A549 (cell line): ENCODE measurements at regions not wholly inside any gene's neighbourhood (a gene's known extent, or its start where the extent isn't known, plus 50 kb on each side); places are given as distances from the start of the nearest gene placed in this dataset.

Experiments used
- ATAC-seq, 2 experiments: fragments of 200-7000 bp in 1 of 2; fragments of >200 bp in 1 of 2; cut with Nextera tagmentation in 1 of 2; cut with Tn5 transposase in 1 of 2; 3 replicates each; pipeline versions ENCODE4 v1.8.0 to v1.9.1; 2018 to 2020; ENCODE audit warnings: mild to moderate bottlenecking in 1 of 2, moderate library complexity in 1 of 2
- CTCF ChIA-PET: fragments of 300-600 bp; sonication (Branson Sonifier 250); formaldehyde crosslinking; extraction: SDS; loops from one replicate; lab custom pipeline; 2021; ENCODE audit warnings: antibody characterized with exemption, inconsistent platforms; lab: Yijun Ruan, JAX
- POLR2A ChIA-PET: fragments of 350-600 bp; formaldehyde crosslinking; extraction: SDS; loops from one replicate; lab custom pipeline; 2021; ENCODE audit warnings: antibody characterized with exemption, inconsistent platforms; lab: Yijun Ruan, JAX
- DNase-seq, 2 experiments: peaks; one replicate each; pipeline versions ENCODE4 v3.0.0 to v3.0.0-alpha.2; 2011 to 2016; ENCODE audit warnings: low read depth in 1 of 2, low spot score in 1 of 2
- FAIRE-seq: peaks from 2 replicates; lab custom pipeline; 2011; peaks lifted over from hg19 to GRCh38; lab: Jason Lieb, UNC
- H3K27ac ChIP-seq, 2 experiments: fragments of >200 bp; sonication (Bioruptor Twin); formaldehyde crosslinking; 3 replicates each; pipeline ENCODE4 v1.5.1; 2016 to 2017
- H3K4me1 ChIP-seq: fragments of >200 bp; sonication (Bioruptor Twin); formaldehyde crosslinking; 3 replicates; pipeline ENCODE4 v1.6.1; 2016
- H3K4me2 ChIP-seq: fragments of >200 bp; sonication (Bioruptor Twin); formaldehyde crosslinking; 3 replicates; pipeline ENCODE4 v1.6.1; 2016
- H3K4me3 ChIP-seq: fragments of >200 bp; sonication (Bioruptor Twin); formaldehyde crosslinking; 3 replicates; pipeline ENCODE4 v1.5.1; 2016
- H3K9me3 ChIP-seq: fragments of >200 bp; sonication (Bioruptor Twin); formaldehyde crosslinking; 3 replicates; pipeline ENCODE4 v1.6.1; 2016
- BHLHE40 ChIP-seq: IDR thresholded peaks from 2 replicates; pipeline ENCODE4 v1.6.1; 2012; ENCODE audit warnings: low read depth, low read length, inconsistent platforms
- CBX8 ChIP-seq: fragments of 200-600 bp; sonication (generic); IDR thresholded peaks from 2 replicates; pipeline ENCODE4 v1.6.1; 2016
- CHD4 ChIP-seq: fragments of 200-600 bp; sonication (generic); IDR thresholded peaks from 2 replicates; pipeline ENCODE4 v1.6.1; 2016; ENCODE audit warnings: antibody characterized with exemption, mild to moderate bottlenecking, borderline replicate concordance
- ESRRA ChIP-seq: fragments of 150-350 bp; IDR thresholded peaks from 2 replicates; pipeline ENCODE4 v1.6.1; 2014; ENCODE audit warnings: mild to moderate bottlenecking, low read length, borderline replicate concordance
- FOXS1 ChIP-seq: fragments of 250-450 bp; sonication (Bioruptor Pico); IDR thresholded peaks from 2 replicates; pipeline ENCODE4 v1.5.0; 2020; ENCODE audit warnings: mild to moderate bottlenecking, moderate library complexity
- HEYL ChIP-seq: fragments of 250-450 bp; sonication (Bioruptor Pico); IDR thresholded peaks from 2 replicates; pipeline ENCODE4 v1.8.0; 2021; ENCODE audit warnings: mild to moderate bottlenecking, moderate library complexity
- HOXA7 ChIP-seq: fragments of 250-450 bp; sonication (Bioruptor Pico); IDR thresholded peaks from 2 replicates; pipeline ENCODE4 v1.5.0; 2020; ENCODE audit warnings: mild to moderate bottlenecking, moderate library complexity
- JUN ChIP-seq, 2 experiments: fragments of >200 bp; sonication (Bioruptor Twin); formaldehyde crosslinking; IDR thresholded peaks; 2 replicates in 1 of 2; 3 replicates in 1 of 2; pipeline ENCODE4 v1.6.1; 2016 to 2017
- KDM5A ChIP-seq: fragments of 200-600 bp; sonication (generic); IDR thresholded peaks from 2 replicates; pipeline ENCODE4 v1.6.1; 2016; ENCODE audit warnings: antibody characterized with exemption, mild to moderate bottlenecking
- NPAS2 ChIP-seq: fragments of 250-450 bp; sonication (Bioruptor Pico); IDR thresholded peaks from 2 replicates; pipeline ENCODE4 v1.8.0; 2022; ENCODE audit warnings: mild to moderate bottlenecking, moderate library complexity, borderline replicate concordance
- NR3C1 ChIP-seq: fragments of >200 bp; sonication (Bioruptor Twin); formaldehyde crosslinking; IDR thresholded peaks from 3 replicates; pipeline ENCODE4 v1.6.1; 2017
- PHF8 ChIP-seq: fragments of 200-600 bp; sonication (generic); IDR thresholded peaks from 2 replicates; pipeline ENCODE4 v1.6.1; 2016; ENCODE audit warnings: low read depth, mild to moderate bottlenecking, antibody characterized with exemption, moderate library complexity, borderline replicate concordance
- POLR2AphosphoS2 ChIP-seq: conservative IDR thresholded peaks from 2 replicates; pipeline ENCODE4 v1.6.1; 2012; ENCODE audit warnings: low read length, improper control_type of control experiment, inconsistent platforms
- TFCP2L1 ChIP-seq: fragments of 250-450 bp; sonication (Bioruptor Pico); IDR thresholded peaks from 2 replicates; pipeline ENCODE4 v1.5.0; 2021; ENCODE audit warnings: mild to moderate bottlenecking
- ZFP36 ChIP-seq: fragments of 450-650 bp; IDR thresholded peaks from 2 replicates; pipeline ENCODE4 v1.6.1; 2014; ENCODE audit warnings: borderline replicate concordance; ENCODE audit not compliant: partially characterized antibody
- ZSCAN20 ChIP-seq: fragments of 250-450 bp; sonication (Bioruptor Pico); IDR thresholded peaks from 2 replicates; pipeline ENCODE4 v1.8.0; 2022; ENCODE audit warnings: mild to moderate bottlenecking, moderate library complexity
- WGBS: methylation state at CpG from one replicate; pipeline ENCODE4 v1.1.6; 2017; ENCODE audit errors: missing lambda C conversion rate; 5-methylcytosine and 5-hydroxymethylcytosine counted together
- TF ChIP-seq, protein P1 (sequence below): fragments of 200-600 bp; sonication (generic); IDR thresholded peaks from 2 replicates; pipeline ENCODE4 v1.6.1; 2016; ENCODE audit warnings: antibody characterized with exemption, mild to moderate bottlenecking, moderate library complexity
- TF ChIP-seq, protein P2 (sequence below): IDR thresholded peaks from 2 replicates; pipeline ENCODE4 v1.6.1; 2012; ENCODE audit warnings: low read depth, borderline replicate concordance
- TF ChIP-seq, protein P3 (sequence below): IDR thresholded peaks from 2 replicates; pipeline ENCODE4 v1.6.1; 2012
- TF ChIP-seq, protein P4 (sequence below): IDR thresholded peaks from 2 replicates; pipeline ENCODE4 v1.6.1; 2012
- TF ChIP-seq, protein P5 (sequence below): fragments of 450-650 bp; IDR thresholded peaks from 2 replicates; pipeline ENCODE4 v1.6.1; 2014; ENCODE audit warnings: antibody characterized with exemption

DNA sequence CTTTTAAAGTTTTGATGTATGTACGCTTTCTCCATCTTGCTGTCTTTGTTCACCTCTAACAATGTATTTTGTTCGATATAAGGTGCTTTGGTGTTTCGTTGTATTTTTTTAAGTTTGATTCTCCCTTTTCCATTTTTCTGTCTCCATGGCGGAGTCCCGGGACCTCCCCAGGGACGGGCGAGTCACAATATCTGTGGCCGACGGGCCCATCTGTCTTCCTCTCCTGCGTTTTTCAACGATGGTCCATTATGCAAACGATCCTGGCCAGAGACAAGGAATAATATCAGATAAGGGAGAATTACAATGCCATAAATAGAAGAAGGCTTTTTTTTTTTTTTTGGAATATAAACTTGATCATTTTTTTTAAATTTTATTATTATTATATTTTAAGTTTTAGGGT is 112.3 kb upstream of the SHOX start:
- 24% methylated on average over 12 of the region's 12 CpGs for WGBS
- Histone ChIP-seq H3K4me2 (no peak overlapping the region), H3K4me3 (no peak overlapping the region)
- TF ChIP-seq NPAS2 (no peak), NR3C1 (no peak), FOXS1 (CRISPR knock-in tag) (no peak), POLR2AphosphoS2 (no peak), BHLHE40 (no peak), ESRRA (no peak), JUN (IDR thresholded peaks at IDR 0.05) (no peak)
- TF ChIP-seq, protein P1, sequence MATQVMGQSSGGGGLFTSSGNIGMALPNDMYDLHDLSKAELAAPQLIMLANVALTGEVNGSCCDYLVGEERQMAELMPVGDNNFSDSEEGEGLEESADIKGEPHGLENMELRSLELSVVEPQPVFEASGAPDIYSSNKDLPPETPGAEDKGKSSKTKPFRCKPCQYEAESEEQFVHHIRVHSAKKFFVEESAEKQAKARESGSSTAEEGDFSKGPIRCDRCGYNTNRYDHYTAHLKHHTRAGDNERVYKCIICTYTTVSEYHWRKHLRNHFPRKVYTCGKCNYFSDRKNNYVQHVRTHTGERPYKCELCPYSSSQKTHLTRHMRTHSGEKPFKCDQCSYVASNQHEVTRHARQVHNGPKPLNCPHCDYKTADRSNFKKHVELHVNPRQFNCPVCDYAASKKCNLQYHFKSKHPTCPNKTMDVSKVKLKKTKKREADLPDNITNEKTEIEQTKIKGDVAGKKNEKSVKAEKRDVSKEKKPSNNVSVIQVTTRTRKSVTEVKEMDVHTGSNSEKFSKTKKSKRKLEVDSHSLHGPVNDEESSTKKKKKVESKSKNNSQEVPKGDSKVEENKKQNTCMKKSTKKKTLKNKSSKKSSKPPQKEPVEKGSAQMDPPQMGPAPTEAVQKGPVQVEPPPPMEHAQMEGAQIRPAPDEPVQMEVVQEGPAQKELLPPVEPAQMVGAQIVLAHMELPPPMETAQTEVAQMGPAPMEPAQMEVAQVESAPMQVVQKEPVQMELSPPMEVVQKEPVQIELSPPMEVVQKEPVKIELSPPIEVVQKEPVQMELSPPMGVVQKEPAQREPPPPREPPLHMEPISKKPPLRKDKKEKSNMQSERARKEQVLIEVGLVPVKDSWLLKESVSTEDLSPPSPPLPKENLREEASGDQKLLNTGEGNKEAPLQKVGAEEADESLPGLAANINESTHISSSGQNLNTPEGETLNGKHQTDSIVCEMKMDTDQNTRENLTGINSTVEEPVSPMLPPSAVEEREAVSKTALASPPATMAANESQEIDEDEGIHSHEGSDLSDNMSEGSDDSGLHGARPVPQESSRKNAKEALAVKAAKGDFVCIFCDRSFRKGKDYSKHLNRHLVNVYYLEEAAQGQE = no peak
- TF ChIP-seq, protein P2, sequence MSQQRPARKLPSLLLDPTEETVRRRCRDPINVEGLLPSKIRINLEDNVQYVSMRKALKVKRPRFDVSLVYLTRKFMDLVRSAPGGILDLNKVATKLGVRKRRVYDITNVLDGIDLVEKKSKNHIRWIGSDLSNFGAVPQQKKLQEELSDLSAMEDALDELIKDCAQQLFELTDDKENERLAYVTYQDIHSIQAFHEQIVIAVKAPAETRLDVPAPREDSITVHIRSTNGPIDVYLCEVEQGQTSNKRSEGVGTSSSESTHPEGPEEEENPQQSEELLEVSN = no peak
- TF ChIP-seq, all 56 proteins: peak for 0
- FAIRE-seq = no peak
- ChIA-PET CTCF (no interaction called here), POLR2A (no interaction called here)
- DNase-seq = no peak
- Histone ChIP-seq H3K4me1 (0 out of 3 replicates have a peak, but pooled peaks cover 3% of the 10 kb centered on the region), H3K27ac (no peak overlapping the region), H3K9me3 (no peaks in the 10 kb centered on the region; the same call in 2 of the 3 replicates)
- no peak for ATAC-seq

DNA sequence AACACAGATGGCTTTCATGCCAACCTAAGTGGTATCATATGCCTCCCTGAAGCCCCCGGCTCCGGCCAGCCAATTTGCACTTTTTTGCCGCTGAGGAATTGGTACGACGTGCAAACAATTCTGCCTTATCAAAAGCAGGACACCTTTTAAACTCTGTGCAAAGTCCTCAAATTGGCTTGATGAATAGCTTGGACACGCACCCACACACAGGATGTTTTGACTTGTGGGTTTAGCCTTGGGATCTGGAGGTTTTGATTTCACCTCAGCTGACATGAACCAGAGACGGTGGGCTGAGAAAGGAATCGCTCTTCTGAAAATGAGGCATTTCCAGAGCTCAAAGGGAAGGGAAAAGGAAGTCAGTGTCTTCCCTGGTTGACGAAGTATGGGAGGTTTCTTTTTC is 110.8 kb upstream of the SHOX start:
- no peak overlapping the region for H3K27ac ChIP-seq
- CTCF ChIA-PET = no interaction called here
- POLR2A ChIA-PET = no interaction called here
- DNase-seq (no peak), FAIRE-seq (no peak), ATAC-seq (no peak)
- H3K9me3 ChIP-seq = no peaks in the 10 kb centered on the region; the same call in 2 of the 3 replicates
- 47% methylated on average over 9 of the region's 9 CpGs for WGBS
- no peak overlapping the region for H3K4me2 ChIP-seq
- TF ChIP-seq TFCP2L1 (CRISPR knock-in tag) = no peak
- H3K4me1 ChIP-seq = 0 out of 3 replicates have a peak, but pooled peaks cover 3% of the 10 kb centered on the region
- no peak overlapping the region for H3K4me3 ChIP-seq

DNA sequence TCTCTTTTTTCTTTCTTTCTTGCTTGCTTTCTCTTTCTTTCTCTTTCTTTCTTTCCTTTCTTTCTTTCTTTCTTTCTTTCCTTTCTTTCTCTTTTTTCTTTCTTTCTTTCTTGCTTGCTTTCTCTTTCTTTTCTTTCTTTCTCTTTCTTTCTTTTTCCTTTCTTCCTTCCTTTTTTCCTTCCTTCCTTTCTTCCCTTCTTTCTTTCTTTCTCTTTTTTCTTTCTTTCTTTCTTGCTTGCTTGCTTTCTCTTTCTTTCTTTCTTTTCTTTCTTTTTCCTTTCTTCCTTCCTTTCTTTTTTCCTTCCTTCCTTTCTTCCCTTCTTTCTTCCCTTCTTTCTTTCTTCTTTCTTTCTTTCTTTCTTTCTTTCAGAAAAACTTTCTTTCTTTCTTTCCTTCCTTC is 108.1 kb upstream of the SHOX start:
- H3K4me3 ChIP-seq = no peak overlapping the region
- ChIA-PET POLR2A (no interaction called here), CTCF (no interaction called here)
- no peak overlapping the region for H3K4me2 ChIP-seq
- TF ChIP-seq, protein P3, sequence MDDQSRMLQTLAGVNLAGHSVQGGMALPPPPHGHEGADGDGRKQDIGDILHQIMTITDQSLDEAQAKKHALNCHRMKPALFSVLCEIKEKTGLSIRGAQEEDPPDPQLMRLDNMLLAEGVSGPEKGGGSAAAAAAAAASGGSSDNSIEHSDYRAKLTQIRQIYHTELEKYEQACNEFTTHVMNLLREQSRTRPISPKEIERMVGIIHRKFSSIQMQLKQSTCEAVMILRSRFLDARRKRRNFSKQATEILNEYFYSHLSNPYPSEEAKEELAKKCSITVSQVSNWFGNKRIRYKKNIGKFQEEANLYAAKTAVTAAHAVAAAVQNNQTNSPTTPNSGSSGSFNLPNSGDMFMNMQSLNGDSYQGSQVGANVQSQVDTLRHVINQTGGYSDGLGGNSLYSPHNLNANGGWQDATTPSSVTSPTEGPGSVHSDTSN = no peak
- no peak for TF ChIP-seq HOXA7
- TF ChIP-seq, protein P4, sequence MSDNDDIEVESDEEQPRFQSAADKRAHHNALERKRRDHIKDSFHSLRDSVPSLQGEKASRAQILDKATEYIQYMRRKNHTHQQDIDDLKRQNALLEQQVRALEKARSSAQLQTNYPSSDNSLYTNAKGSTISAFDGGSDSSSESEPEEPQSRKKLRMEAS = no peak
- TF ChIP-seq ZFP36 = no peak
- no peak for TF ChIP-seq KDM5A
- TF ChIP-seq, protein P5, sequence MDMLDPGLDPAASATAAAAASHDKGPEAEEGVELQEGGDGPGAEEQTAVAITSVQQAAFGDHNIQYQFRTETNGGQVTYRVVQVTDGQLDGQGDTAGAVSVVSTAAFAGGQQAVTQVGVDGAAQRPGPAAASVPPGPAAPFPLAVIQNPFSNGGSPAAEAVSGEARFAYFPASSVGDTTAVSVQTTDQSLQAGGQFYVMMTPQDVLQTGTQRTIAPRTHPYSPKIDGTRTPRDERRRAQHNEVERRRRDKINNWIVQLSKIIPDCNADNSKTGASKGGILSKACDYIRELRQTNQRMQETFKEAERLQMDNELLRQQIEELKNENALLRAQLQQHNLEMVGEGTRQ = no peak
- no peak for TF ChIP-seq CBX8
- TF ChIP-seq CHD4 = no peak
- no peak for TF ChIP-seq HEYL
- no peak for TF ChIP-seq ZSCAN20
- TF ChIP-seq, protein P1 = no peak
- TF ChIP-seq PHF8 = no peak
- peaks cover 6% of the 10 kb centered on the region; the same call in 2 of the 3 replicates for H3K9me3 ChIP-seq
- FAIRE-seq (no peak), ATAC-seq (no peak), DNase-seq (no peak)
- H3K27ac ChIP-seq = no peak overlapping the region
- H3K4me1 ChIP-seq = peaks cover 15% of the 10 kb centered on the region
